Common myeloid progenitor, CD34-positive (primary cell): ENCODE measurements at regions not wholly inside any gene's neighbourhood (a gene's known extent, or its start where the extent isn't known, plus 50 kb on each side); places are given as distances from the start of the nearest gene placed in this dataset.

Experiments
- CTCF ChIA-PET: fragments of 350-600 bp; sonication (Branson Sonifier 250); formaldehyde crosslinking; loops from one replicate; lab custom pipeline; 2021; ENCODE audit warnings: antibody characterized with exemption; lab: Charles Lee
- POLR2A ChIA-PET: fragments of 350-600 bp; sonication (Branson Sonifier 250); formaldehyde crosslinking; loops from one replicate; lab custom pipeline; 2021; ENCODE audit warnings: antibody characterized with exemption; lab: Charles Lee
- DNase-seq, 3 donors: peaks; one replicate each; pipeline versions ENCODE4 v3.0.0 to v3.0.0-alpha.2; 2013
- H3K27ac ChIP-seq, 2 experiments: 1 replicate in 1 of 2; 2 replicates in 1 of 2; pipeline ENCODE4 v1.7.0; 2013; ENCODE audit warnings: inconsistent platforms in 2 of 2, low read length in 2 of 2, mild to moderate bottlenecking in 2 of 2, low read depth in 1 of 2, moderate library complexity in 1 of 2; ENCODE audit not compliant: severe bottlenecking in 2 of 2, insufficient read depth in 1 of 2, poor library complexity in 1 of 2
- H3K27me3 ChIP-seq, 5 experiments: replicated peaks in 2 of 5; 1 replicate in 3 of 5; 2 replicates in 2 of 5; pipeline versions ENCODE4 v1.6.1 to v1.7.0; 2013; ENCODE audit warnings: low read length in 4 of 5, mild to moderate bottlenecking in 2 of 5, moderate library complexity in 2 of 5, inconsistent platforms in 1 of 5; ENCODE audit not compliant: insufficient read depth in 5 of 5, control insufficient read depth in 4 of 5
- H3K36me3 ChIP-seq, 4 experiments: 1 replicate in 2 of 4; 2 replicates in 2 of 4; pipeline versions ENCODE4 v1.6.1 to v1.7.0; 2013; ENCODE audit warnings: low read length in 3 of 4, control low read depth in 1 of 4, mild to moderate bottlenecking in 1 of 4; ENCODE audit not compliant: control insufficient read depth in 4 of 4, insufficient read depth in 4 of 4
- H3K4me1 ChIP-seq, 4 experiments: 1 replicate in 3 of 4; 2 replicates in 1 of 4; pipeline versions ENCODE4 v1.6.1 to v1.7.1; 2013; ENCODE audit warnings: low read length in 3 of 4, mild to moderate bottlenecking in 3 of 4, control low read depth in 1 of 4, inconsistent platforms in 1 of 4, moderate library complexity in 1 of 4; ENCODE audit not compliant: control insufficient read depth in 4 of 4, insufficient read depth in 4 of 4; ENCODE audit errors: control extremely low read depth in 1 of 4
- H3K4me3 ChIP-seq, 7 experiments: 1 replicate in 4 of 7; 2 replicates in 3 of 7; pipeline versions ENCODE4 v1.5.1 to v1.7.0; 2013; ENCODE audit warnings: mild to moderate bottlenecking in 7 of 7, low read length in 6 of 7, moderate library complexity in 6 of 7, inconsistent platforms in 2 of 7, low read depth in 2 of 7, control low read depth in 1 of 7; ENCODE audit not compliant: insufficient read depth in 4 of 7, control insufficient read depth in 1 of 7; ENCODE audit errors: extremely low read depth in 1 of 7
- H3K9me3 ChIP-seq, 5 experiments: 1 replicate in 4 of 5; 2 replicates in 1 of 5; pipeline versions ENCODE4 v1.6.1 to v1.7.1; 2013; ENCODE audit warnings: low read length in 4 of 5, mild to moderate bottlenecking in 2 of 5, inconsistent platforms in 1 of 5, low read depth in 1 of 5, moderate library complexity in 1 of 5; ENCODE audit not compliant: control insufficient read depth in 4 of 5, insufficient read depth in 2 of 5; ENCODE audit errors: control extremely low read depth in 1 of 5
- WGBS: methylation state at CpG from one replicate; pipeline ENCODE4 v1.1.5; 2013; ENCODE audit not compliant: insufficient coverage; 5-methylcytosine and 5-hydroxymethylcytosine counted together

- Histone ChIP-seq H3K27ac (no peak overlapping the region), H3K4me3 (no peak overlapping the region), H3K9me3 (no peaks in the 10 kb centered on the region), H3K4me1 (no peaks in the 10 kb centered on the region), H3K36me3 (no peaks in the 10 kb centered on the region), H3K27me3 (no peaks in the 10 kb centered on the region)
- POLR2A ChIA-PET, result no interaction called here
- DNase-seq, result no peak
- WGBS, result 50% methylated on average over 1 of the region's 1 CpG
- CTCF ChIA-PET, result no interaction called here
Measured at GRCh38 chr11:16412525-16413172, 56.3 kb upstream of the SOX6 start.

GRCh38 chr11:16410479-16410878, 54.1 kb upstream of the SOX6 start:
- H3K27me3 ChIP-seq, result no peaks in the 10 kb centered on the region
- 93% methylated on average over 3 of the region's 5 CpGs for WGBS
- no peaks in the 10 kb centered on the region for H3K36me3 ChIP-seq
- CTCF ChIA-PET, result no interaction called here
- H3K4me1 ChIP-seq, result no peaks in the 10 kb centered on the region
- H3K27ac ChIP-seq, result no peak overlapping the region
- DNase-seq, result no peak
- H3K4me3 ChIP-seq, result no peak overlapping the region
- POLR2A ChIA-PET, result interaction anchor here (0.6 kb wide), 1 partner anchor 134 kb away, joined by 3 read pairs; no protein-coding TSS in a partner anchor
- no peaks in the 10 kb centered on the region for H3K9me3 ChIP-seq

GRCh38 chr11:16408619-16409018, 52.3 kb upstream of the SOX6 start:
- ChIA-PET POLR2A (no interaction called here), CTCF (no interaction called here)
- H3K9me3 ChIP-seq, result no peaks in the 10 kb centered on the region
- DNase-seq, result no peak
- no peaks in the 10 kb centered on the region for H3K27me3 ChIP-seq
- no peak overlapping the region for H3K4me3 ChIP-seq
- H3K4me1 ChIP-seq, result no peaks in the 10 kb centered on the region
- WGBS, result 100% methylated on average over 1 of the region's 1 CpG
- no peak overlapping the region for H3K27ac ChIP-seq
- H3K36me3 ChIP-seq, result no peaks in the 10 kb centered on the region

GRCh38 chr11:16406226-16406625, 49.9 kb upstream of the SOX6 start:
- Histone ChIP-seq H3K27ac (no peak overlapping the region), H3K9me3 (no peaks in the 10 kb centered on the region), H3K4me3 (no peak overlapping the region), H3K27me3 (no peaks in the 10 kb centered on the region), H3K36me3 (no peaks in the 10 kb centered on the region), H3K4me1 (peaks cover 0 to 2% (median 0%) of the 10 kb centered on the region in 4 experiments)
- CTCF ChIA-PET, result no interaction called here
- WGBS, result 100% methylated on average over 1 of the region's 1 CpG
- DNase-seq, result no peak
- POLR2A ChIA-PET, result no interaction called here
